Neural progenitor cell (in vitro differentiated cells): ENCODE measurements at regions not wholly inside any gene's neighbourhood (a gene's known extent, or its start where the extent isn't known, plus 50 kb on each side); places are given as distances from the start of the nearest gene placed in this dataset.

Experiments
- DNase-seq: peaks from one replicate; pipeline ENCODE4 v3.0.0-alpha.2; 2016; ENCODE audit warnings: low spot score
- H2AFZ ChIP-seq: fragments of 200-600 bp; sonication (generic); replicated peaks from 2 replicates; pipeline ENCODE4 v1.6.1; 2016; ENCODE audit warnings: antibody characterized with exemption
- H3F3A ChIP-seq: fragments of 200-600 bp; sonication (generic); 2 replicates; pipeline ENCODE4 v1.6.1; 2016; ENCODE audit warnings: antibody characterized with exemption, low read depth
- H3K27ac ChIP-seq: fragments of 200-600 bp; sonication (generic); 2 replicates; pipeline ENCODE4 v1.5.1; 2016; ENCODE audit warnings: mild to moderate bottlenecking
- H3K27me3 ChIP-seq: fragments of 200-600 bp; sonication (generic); 2 replicates; pipeline ENCODE4 v1.6.1; 2016; ENCODE audit warnings: mild to moderate bottlenecking, moderate library complexity
- H3K36me3 ChIP-seq: fragments of 200-600 bp; sonication (generic); 2 replicates; pipeline ENCODE4 v1.5.1; 2016
- H3K4me1 ChIP-seq: fragments of 200-600 bp; sonication (generic); 2 replicates; pipeline ENCODE4 v1.6.1; 2016; ENCODE audit warnings: mixed run types
- H3K4me2 ChIP-seq: fragments of 200-600 bp; sonication (generic); 2 replicates; pipeline ENCODE4 v1.6.1; 2016
- H3K4me3 ChIP-seq: fragments of 200-600 bp; sonication (generic); 2 replicates; pipeline ENCODE4 v1.5.1; 2016
- H3K79me2 ChIP-seq: fragments of 200-600 bp; sonication (generic); 2 replicates; pipeline ENCODE4 v1.6.1; 2016; ENCODE audit warnings: low read depth
- H3K9ac ChIP-seq: fragments of 200-600 bp; sonication (generic); 2 replicates; pipeline ENCODE4 v1.6.1; 2016
- H3K9me3 ChIP-seq: fragments of 200-600 bp; sonication (generic); 2 replicates; pipeline ENCODE4 v1.5.1; 2016; ENCODE audit warnings: low read depth
- H4K20me1 ChIP-seq: fragments of 200-600 bp; sonication (generic); 2 replicates; pipeline ENCODE4 v1.6.1; 2016; ENCODE audit warnings: low read depth
- H3K27ac Mint-ChIP-seq: 3 replicates; pipeline ENCODE4 v1.8.0; 2021; ENCODE audit warnings: mixed read lengths
- H3K27me3 Mint-ChIP-seq: 2 replicates; pipeline ENCODE4 v1.8.0; 2022; ENCODE audit warnings: low read depth, mild to moderate bottlenecking, inconsistent platforms, moderate library complexity, mixed read lengths; ENCODE audit not compliant: insufficient read depth
- H3K36me3 Mint-ChIP-seq: 3 replicates; pipeline ENCODE4 v1.8.0; 2021; ENCODE audit warnings: mixed read lengths
- H3K4me1 Mint-ChIP-seq: 3 replicates; pipeline ENCODE4 v1.8.0; 2021; ENCODE audit warnings: mixed read lengths
- H3K4me3 Mint-ChIP-seq: 3 replicates; pipeline ENCODE4 v1.8.0; 2021; ENCODE audit warnings: mild to moderate bottlenecking, moderate library complexity, mixed read lengths
- H3K9me3 Mint-ChIP-seq: 3 replicates; pipeline ENCODE4 v1.8.0; 2020; ENCODE audit warnings: mixed read lengths
- EZH2 ChIP-seq: fragments of 200-600 bp; sonication (generic); IDR thresholded peaks from 2 replicates; pipeline ENCODE4 v1.6.1; 2017; ENCODE audit warnings: antibody characterized with exemption, mild to moderate bottlenecking, moderate library complexity
- EZH2phosphoT487 ChIP-seq: fragments of 200-600 bp; sonication (generic); IDR thresholded peaks from 2 replicates; pipeline ENCODE4 v1.6.1; 2017; ENCODE audit warnings: antibody characterized with exemption
- TF ChIP-seq, protein P1 (sequence below): fragments of 200-600 bp; sonication (generic); IDR thresholded peaks from 2 replicates; pipeline ENCODE4 v1.5.1; 2017; ENCODE audit warnings: antibody characterized with exemption, mild to moderate bottlenecking

DNA sequence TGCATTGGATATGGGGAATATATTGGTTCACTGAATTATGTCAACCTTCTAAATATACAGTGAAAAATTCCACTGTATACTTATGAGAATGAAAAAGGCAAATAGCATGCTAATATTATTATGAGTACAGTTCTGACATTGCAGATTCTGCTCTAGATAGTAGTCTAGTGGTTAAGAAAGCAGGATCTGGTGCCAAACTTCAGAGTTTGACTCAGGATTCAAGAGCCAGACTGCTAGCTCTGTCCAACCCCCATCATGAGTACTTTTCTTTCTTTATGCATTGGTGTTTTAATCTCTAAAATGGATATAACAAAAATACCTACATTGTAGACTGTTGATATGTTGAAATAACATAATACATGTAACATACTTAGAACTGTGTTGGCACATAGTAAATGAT, 57.3 kb upstream of the PLSCR4 start:
- H3K79me2 ChIP-seq = no peaks in the 10 kb centered on the region
- no peak overlapping the region for H2AFZ ChIP-seq
- H3K4me3 Mint-ChIP-seq = no peak overlapping the region
- H3K27me3 Mint-ChIP-seq = no peaks in the 10 kb centered on the region
- H3K27ac ChIP-seq = no peak overlapping the region
- no peaks in the 10 kb centered on the region for H3K4me1 ChIP-seq
- no peaks in the 10 kb centered on the region for H3K36me3 ChIP-seq
- H3F3A ChIP-seq = no peaks in the 10 kb centered on the region
- no peak overlapping the region for H3K4me3 ChIP-seq
- H3K27me3 ChIP-seq = no peaks in the 10 kb centered on the region
- no peak overlapping the region for H3K9ac ChIP-seq
- H3K9me3 ChIP-seq = no peaks in the 10 kb centered on the region
- H3K4me1 Mint-ChIP-seq = no peaks in the 10 kb centered on the region
- TF ChIP-seq EZH2phosphoT487 = no peak
- H4K20me1 ChIP-seq = no peaks in the 10 kb centered on the region
- no peak overlapping the region for H3K4me2 ChIP-seq
- H3K9me3 Mint-ChIP-seq = peaks cover 6% of the 10 kb centered on the region
- no peak for DNase-seq
- H3K27ac Mint-ChIP-seq = no peak overlapping the region
- no peaks in the 10 kb centered on the region for H3K36me3 Mint-ChIP-seq

DNA sequence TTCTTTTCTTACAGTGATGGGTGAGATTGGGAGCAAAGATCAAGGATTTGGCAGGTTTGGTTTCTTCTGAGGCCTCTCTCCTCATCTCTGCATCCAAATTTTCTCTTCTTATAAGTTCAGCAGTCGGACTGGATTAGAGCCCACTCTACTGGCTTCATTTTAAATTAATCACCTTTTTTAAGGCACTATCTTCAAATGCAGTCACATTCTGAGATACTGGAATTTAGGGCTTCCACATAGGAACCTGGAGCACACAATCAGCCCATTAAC, 56.5 kb upstream of the PLSCR4 start:
- Histone ChIP-seq H3K4me3 (no peak overlapping the region), H3K27me3 (no peaks in the 10 kb centered on the region), H3K9ac (no peak overlapping the region), H3K4me1 (no peaks in the 10 kb centered on the region), H3K79me2 (no peaks in the 10 kb centered on the region), H3K4me2 (no peak overlapping the region), H4K20me1 (no peaks in the 10 kb centered on the region), H3K9me3 (no peaks in the 10 kb centered on the region), H2AFZ (no peak overlapping the region), H3F3A (no peaks in the 10 kb centered on the region), H3K27ac (no peak overlapping the region), H3K36me3 (no peaks in the 10 kb centered on the region)
- Mint-ChIP-seq H3K4me1 (no peaks in the 10 kb centered on the region), H3K27ac (no peak overlapping the region), H3K4me3 (no peak overlapping the region), H3K36me3 (no peaks in the 10 kb centered on the region), H3K9me3 (peaks cover 4% of the 10 kb centered on the region), H3K27me3 (no peaks in the 10 kb centered on the region)
- TF ChIP-seq EZH2 (no peak), EZH2phosphoT487 (no peak)
- TF ChIP-seq, protein P1, sequence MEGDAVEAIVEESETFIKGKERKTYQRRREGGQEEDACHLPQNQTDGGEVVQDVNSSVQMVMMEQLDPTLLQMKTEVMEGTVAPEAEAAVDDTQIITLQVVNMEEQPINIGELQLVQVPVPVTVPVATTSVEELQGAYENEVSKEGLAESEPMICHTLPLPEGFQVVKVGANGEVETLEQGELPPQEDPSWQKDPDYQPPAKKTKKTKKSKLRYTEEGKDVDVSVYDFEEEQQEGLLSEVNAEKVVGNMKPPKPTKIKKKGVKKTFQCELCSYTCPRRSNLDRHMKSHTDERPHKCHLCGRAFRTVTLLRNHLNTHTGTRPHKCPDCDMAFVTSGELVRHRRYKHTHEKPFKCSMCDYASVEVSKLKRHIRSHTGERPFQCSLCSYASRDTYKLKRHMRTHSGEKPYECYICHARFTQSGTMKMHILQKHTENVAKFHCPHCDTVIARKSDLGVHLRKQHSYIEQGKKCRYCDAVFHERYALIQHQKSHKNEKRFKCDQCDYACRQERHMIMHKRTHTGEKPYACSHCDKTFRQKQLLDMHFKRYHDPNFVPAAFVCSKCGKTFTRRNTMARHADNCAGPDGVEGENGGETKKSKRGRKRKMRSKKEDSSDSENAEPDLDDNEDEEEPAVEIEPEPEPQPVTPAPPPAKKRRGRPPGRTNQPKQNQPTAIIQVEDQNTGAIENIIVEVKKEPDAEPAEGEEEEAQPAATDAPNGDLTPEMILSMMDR = no peak
- DNase-seq = no peak

DNA sequence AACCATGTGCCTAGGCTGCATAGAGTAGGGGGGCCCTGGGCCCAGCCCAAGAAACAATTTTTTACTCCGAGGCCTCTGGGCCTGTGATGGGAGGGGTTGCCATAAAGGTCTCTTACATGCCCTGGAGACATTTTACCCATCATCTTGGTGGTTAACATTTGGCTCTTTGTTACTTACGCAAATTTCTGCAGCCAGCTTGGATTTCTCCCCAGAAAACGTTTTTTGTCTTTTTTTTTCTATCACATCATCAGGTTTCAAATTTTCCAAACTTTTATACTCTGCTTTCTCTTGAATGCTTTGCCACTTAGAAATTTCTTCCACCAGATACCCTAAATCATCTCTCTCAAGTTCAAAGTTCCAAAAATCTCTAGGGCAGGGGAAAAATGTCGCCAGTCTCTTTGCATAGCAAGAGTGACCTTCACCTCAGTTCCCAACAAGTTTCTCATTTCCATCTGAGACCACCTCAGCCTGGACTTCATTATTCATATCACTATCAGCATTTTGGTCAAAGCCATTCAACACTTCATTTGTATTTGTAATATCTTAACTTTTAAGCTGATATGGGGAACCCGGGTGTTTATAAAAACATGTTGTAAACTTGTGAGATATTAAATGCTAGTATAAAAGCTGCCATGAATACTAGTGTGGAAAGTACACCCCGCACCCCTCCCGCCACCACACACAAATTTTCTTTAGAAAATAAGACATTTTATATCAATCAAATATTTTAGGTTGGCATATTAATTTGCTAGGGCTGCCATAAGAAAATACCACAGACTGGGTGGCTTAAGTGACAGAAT, 56.0 kb upstream of the PLSCR4 start:
- Mint-ChIP-seq H3K36me3 (no peaks in the 10 kb centered on the region), H3K9me3 (no peaks in the 10 kb centered on the region), H3K27me3 (no peaks in the 10 kb centered on the region), H3K27ac (no peak overlapping the region), H3K4me1 (no peaks in the 10 kb centered on the region), H3K4me3 (no peak overlapping the region)
- H2AFZ ChIP-seq = no peak overlapping the region
- no peaks in the 10 kb centered on the region for H3K27me3 ChIP-seq
- H3F3A ChIP-seq = no peaks in the 10 kb centered on the region
- TF ChIP-seq EZH2phosphoT487 (no peak), EZH2 (no peak)
- TF ChIP-seq, protein P1 = no peak
- H3K36me3 ChIP-seq = no peaks in the 10 kb centered on the region
- no peak for DNase-seq
- no peaks in the 10 kb centered on the region for H3K4me1 ChIP-seq
- H3K9ac ChIP-seq = no peak overlapping the region
- H3K79me2 ChIP-seq = no peaks in the 10 kb centered on the region
- H3K4me3 ChIP-seq = no peak overlapping the region
- H3K27ac ChIP-seq = no peak overlapping the region
- no peak overlapping the region for H3K4me2 ChIP-seq
- no peaks in the 10 kb centered on the region for H3K9me3 ChIP-seq
- H4K20me1 ChIP-seq = no peaks in the 10 kb centered on the region

DNA sequence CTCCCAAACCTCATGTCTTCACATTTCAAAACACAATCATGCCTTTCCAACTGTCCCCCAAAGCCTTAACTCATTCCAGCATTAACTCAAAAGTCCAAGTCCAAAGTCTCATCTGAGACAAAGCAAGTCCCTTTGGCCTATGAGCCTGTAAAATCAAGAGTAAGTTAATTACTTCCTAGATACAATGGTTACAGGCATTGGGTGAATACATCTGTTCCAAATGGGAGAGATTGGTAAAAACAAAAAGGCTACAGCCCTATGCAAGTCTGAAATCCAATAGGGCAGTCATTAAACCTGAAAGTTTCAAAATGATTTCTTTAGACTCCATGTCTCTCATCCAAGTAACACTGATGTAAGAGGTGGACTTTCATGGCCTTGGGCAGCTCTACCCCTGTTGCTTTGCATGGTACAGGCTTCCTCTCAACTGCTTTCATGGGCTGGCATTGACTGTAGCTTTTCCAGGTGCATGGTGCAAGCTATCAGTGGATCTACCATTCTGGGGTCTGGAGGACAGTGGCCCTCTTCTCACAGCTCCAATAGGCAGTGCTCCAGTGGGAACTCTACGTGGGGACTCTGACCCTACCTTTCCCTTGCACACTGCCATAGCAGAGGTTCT, 55.0 kb upstream of the PLSCR4 start:
- Mint-ChIP-seq H3K27me3 (no peaks in the 10 kb centered on the region), H3K27ac (no peak overlapping the region), H3K36me3 (no peaks in the 10 kb centered on the region), H3K9me3 (no peaks in the 10 kb centered on the region), H3K4me3 (no peak overlapping the region), H3K4me1 (no peaks in the 10 kb centered on the region)
- no peaks in the 10 kb centered on the region for H3K9me3 ChIP-seq
- no peak overlapping the region for H3K9ac ChIP-seq
- no peak overlapping the region for H3K27ac ChIP-seq
- H3F3A ChIP-seq = no peaks in the 10 kb centered on the region
- no peak for DNase-seq
- H3K36me3 ChIP-seq = no peaks in the 10 kb centered on the region
- no peak overlapping the region for H3K4me2 ChIP-seq
- no peak overlapping the region for H3K4me3 ChIP-seq
- no peaks in the 10 kb centered on the region for H3K79me2 ChIP-seq
- TF ChIP-seq EZH2 (no peak), EZH2phosphoT487 (no peak)
- TF ChIP-seq, protein P1 = no peak
- H3K4me1 ChIP-seq = no peaks in the 10 kb centered on the region
- H4K20me1 ChIP-seq = no peaks in the 10 kb centered on the region
- H3K27me3 ChIP-seq = no peaks in the 10 kb centered on the region
- H2AFZ ChIP-seq = no peak overlapping the region
